Fibroblast of skin of left biceps (primary cell): ENCODE measurements at regions not wholly inside any gene's neighbourhood (a gene's known extent, or its start where the extent isn't known, plus 50 kb on each side); places are given as distances from the start of the nearest gene placed in this dataset.

Experiments used
- DNase-seq, 2 experiments: peaks; one replicate each; pipeline ENCODE4 v3.0.0-alpha.2; 2013; ENCODE audit warnings: low read depth in 2 of 2

DNA sequence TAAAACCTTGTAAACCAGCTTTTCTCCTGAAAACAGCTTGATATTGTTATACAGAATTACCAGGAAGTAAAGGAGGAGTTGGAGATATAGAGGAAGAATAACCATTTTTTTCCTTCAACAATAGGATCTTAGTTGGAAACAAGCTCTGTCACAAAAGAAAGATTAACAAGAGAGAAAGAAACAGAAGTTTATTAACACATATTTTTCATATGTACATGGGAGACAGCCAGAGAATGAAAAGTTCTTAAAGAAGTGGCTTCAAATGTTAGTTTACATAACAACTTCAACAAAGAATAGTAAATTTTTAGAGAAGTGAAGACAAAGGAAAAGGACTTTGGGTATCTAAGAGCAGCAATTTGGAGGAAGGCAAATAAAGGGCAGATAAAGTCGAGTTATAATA is 94.9 kb upstream of the ANKRD50 start:
- no peak for DNase-seq

DNA sequence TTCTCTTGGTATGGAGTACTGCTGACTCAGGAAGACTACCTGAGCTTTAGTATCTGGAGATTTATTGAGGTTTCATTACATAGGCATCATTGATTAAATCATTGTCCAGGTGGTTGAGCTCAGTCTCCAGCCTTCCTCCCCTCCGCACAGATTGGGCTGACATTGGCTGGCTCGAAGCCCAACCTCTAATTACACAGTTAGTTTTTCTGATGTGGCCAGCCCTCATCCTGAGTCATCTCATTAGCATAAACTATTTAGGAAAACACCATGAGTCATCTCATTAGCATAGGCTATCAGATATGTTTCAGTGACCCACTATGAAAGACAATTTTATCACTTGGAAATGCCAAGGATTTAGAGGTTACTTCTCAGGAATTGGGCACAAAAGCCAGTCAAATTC is 93.9 kb upstream of the ANKRD50 start:
- DNase-seq: no peak

- no peak for DNase-seq
Observed at GRCh38 chr4:124804584-124804983, 92.1 kb upstream of the ANKRD50 start.

GRCh38 chr4:124804041-124804440 is 91.5 kb upstream of the ANKRD50 start:
- DNase-seq: no peak

DNA sequence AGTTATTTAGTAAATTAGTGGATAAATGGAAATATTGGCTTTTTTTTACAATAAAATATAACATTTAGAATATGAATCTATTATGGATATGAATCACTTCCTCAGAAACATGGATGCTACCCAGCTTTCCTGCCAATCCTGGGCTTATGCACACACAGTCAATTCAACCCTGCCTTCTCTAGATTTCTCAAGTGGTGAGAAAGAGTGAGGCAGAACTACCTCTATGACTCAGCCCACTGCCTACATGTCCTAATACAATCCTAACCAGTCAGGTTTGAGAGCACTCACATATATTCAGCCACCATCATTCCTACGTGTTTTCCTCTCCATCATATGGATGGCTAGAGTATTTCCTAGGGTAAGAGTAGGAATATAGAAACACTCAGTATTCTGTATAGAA is 91.1 kb upstream of the ANKRD50 start:
- no peak for DNase-seq

DNA sequence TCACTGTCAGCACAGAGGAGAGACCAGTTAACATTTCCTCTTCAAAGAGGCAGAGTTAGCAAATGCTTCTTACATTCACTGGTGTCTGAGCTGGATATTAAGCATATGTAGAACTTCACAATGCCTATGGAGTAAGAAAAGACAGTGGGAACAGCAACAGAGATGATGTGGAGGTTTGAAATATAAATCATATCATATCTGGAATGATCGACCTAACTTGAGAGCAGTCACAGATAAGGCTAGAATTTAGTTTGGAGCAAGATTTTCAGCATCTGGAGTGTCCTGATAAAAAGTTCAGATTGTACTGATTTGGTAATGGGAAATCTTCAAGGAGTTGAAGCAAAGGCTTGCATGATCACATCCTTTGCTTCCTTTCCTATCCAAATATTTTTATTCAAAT is 90.5 kb upstream of the ANKRD50 start:
- DNase-seq: no peak

- DNase-seq: no peak
Observed at GRCh38 chr4:124797223-124797622, 84.7 kb upstream of the ANKRD50 start.

GRCh38 chr4:124790471-124790870 is 77.9 kb upstream of the ANKRD50 start:
- no peak for DNase-seq

GRCh38 chr4:124786634-124787033 is 74.1 kb upstream of the ANKRD50 start:
- no peak for DNase-seq

DNA sequence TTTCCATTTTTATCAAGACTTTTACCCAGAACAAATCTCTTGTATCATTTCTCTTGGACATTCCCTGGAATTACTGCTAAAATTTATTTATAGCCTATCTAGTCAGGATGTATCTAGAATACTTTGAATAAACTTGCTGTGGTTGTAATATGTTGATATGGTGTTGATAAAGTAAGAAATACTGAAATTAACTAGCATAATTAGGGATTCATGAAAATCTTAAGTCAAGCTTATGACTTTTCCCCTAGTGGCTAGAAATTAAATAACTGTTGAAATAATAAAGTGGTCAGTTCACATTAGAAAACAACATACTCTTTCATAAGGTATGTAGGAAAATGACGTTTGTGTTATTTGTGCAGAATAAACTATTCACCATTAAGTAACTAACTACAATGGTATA is 73.1 kb upstream of the ANKRD50 start:
- no peak for DNase-seq

- DNase-seq: no peak
Observed at GRCh38 chr4:124783847-124784246, 71.3 kb upstream of the ANKRD50 start.

DNA sequence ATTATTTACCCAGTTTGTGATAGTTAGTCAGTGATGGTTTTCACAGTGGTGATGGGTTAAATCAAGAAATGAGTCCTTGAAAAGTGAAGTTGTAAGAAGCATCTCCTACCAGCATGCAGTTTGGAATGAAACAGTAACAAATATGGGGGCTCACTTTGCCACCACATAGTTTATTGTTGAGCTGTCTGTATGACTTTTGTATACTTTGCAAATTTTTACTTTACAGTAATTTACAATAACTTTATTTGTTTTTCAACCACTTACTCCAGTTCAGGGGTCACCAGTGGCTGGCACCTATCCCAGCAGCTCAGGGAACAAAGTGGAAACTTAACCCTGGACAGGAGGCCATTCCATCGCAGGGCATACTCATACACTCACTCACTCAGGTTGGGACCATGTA is 64.5 kb upstream of the ANKRD50 start:
- no peak for DNase-seq

DNA sequence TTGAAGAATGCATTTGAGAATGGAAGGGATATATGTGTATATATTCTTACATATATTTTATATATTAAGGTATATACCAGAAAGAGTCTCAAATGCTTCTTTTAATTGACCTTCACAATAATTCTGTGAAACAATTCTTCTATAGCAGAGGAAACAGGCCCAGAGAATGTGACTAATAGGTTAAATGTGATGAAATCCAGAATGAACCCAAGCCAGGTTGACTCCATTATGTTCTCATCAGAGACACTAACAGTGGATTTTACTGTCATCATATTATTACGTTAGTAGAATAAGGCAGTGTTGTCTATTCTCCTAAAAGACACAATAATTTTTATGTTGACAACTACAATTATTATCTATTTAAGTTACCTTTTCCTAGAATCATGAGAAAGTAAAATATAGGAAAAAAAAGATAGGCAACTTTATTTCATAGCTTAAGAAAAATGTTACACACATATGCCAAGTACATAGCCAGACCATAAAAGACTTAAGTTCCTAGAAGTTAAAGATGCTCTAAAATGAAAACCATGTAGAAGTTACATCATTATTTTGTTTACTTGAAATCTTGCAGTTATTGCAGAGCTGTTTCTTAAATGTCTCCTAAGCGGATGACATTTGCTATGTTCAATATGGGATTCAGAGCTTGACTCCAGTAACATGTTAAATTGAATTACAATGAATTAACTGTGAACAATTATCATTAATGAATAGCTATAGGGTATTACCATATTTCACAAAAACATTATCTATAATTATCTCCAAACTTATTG is 56.2 kb upstream of the ANKRD50 start:
- no peak for DNase-seq

DNA sequence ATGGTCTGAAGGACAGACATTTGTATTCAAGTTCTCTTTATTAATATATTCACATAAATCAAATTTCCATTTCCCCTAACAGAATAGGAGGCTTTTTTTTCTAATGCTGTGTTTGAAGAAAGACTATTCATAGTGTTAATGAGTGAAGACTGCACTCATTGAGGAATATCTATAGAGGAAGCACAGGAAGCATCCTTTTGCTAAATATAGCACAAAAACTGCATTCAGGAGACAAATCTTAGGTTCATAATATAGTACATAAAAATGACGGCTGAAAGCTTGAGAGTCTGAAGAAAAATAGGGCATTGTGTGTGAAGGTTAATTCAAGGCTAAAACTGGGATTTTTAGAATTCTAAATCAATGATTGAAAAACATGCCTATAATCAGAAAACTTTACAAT is 50.4 kb upstream of the ANKRD50 start:
- no peak for DNase-seq
